KMS-11 (cell line): ENCODE measurements at regions not wholly inside any gene's neighbourhood (a gene's known extent, or its start where the extent isn't known, plus 50 kb on each side); places are given as distances from the start of the nearest gene placed in this dataset.

ENCODE experiments used
- H2AFZ ChIP-seq: fragments of 200-600 bp; sonication (generic); 2 replicates; pipeline ENCODE4 v1.6.1; 2016; ENCODE audit warnings: antibody characterized with exemption, mixed run types, low read depth
- H3K27ac ChIP-seq: fragments of 200-600 bp; sonication (generic); 2 replicates; pipeline ENCODE4 v1.6.1; 2016; ENCODE audit warnings: mild to moderate bottlenecking, mixed run types
- H3K27me3 ChIP-seq: fragments of 200-600 bp; sonication (generic); 2 replicates; pipeline ENCODE4 v1.6.1; 2017; ENCODE audit warnings: mild to moderate bottlenecking, low read depth, mixed run types, moderate library complexity; ENCODE audit not compliant: insufficient read depth
- H3K36me3 ChIP-seq: fragments of 200-600 bp; sonication (generic); 2 replicates; pipeline ENCODE4 v1.6.1; 2017; ENCODE audit warnings: mild to moderate bottlenecking, mixed run types; ENCODE audit not compliant: insufficient read depth
- H3K4me1 ChIP-seq: fragments of 200-600 bp; sonication (generic); 2 replicates; pipeline ENCODE4 v1.6.1; 2016; ENCODE audit warnings: mild to moderate bottlenecking, low read depth, mixed run types; ENCODE audit not compliant: poor library complexity, severe bottlenecking
- H3K4me2 ChIP-seq: fragments of 200-600 bp; sonication (generic); 2 replicates; pipeline ENCODE4 v1.7.0; 2016; ENCODE audit warnings: mild to moderate bottlenecking, mixed run types
- H3K4me3 ChIP-seq: fragments of 200-600 bp; sonication (generic); IDR thresholded peaks from 2 replicates; pipeline ENCODE4 v1.6.1; 2017; ENCODE audit warnings: low read depth, low read length, mixed read lengths; ENCODE audit not compliant: insufficient read depth
- H3K79me2 ChIP-seq: fragments of 200-600 bp; sonication (generic); 2 replicates; pipeline ENCODE4 v1.6.1; 2016; ENCODE audit warnings: low read depth, mixed run types; ENCODE audit not compliant: insufficient read depth
- H3K9ac ChIP-seq: fragments of 200-600 bp; sonication (generic); 2 replicates; pipeline ENCODE4 v1.6.1; 2016; ENCODE audit warnings: mild to moderate bottlenecking, mixed run types
- H4K20me1 ChIP-seq: fragments of 200-600 bp; sonication (generic); 2 replicates; pipeline ENCODE4 v1.6.1; 2016; ENCODE audit warnings: mild to moderate bottlenecking, mixed run types; ENCODE audit not compliant: insufficient read depth
- TF ChIP-seq, protein P1 (sequence below): fragments of 200-600 bp; sonication (generic); conservative IDR thresholded peaks from 2 replicates; pipeline ENCODE4 v1.6.1; 2017; ENCODE audit warnings: low read depth, mild to moderate bottlenecking, antibody characterized with exemption, low read length, moderate library complexity, mixed read lengths

DNA sequence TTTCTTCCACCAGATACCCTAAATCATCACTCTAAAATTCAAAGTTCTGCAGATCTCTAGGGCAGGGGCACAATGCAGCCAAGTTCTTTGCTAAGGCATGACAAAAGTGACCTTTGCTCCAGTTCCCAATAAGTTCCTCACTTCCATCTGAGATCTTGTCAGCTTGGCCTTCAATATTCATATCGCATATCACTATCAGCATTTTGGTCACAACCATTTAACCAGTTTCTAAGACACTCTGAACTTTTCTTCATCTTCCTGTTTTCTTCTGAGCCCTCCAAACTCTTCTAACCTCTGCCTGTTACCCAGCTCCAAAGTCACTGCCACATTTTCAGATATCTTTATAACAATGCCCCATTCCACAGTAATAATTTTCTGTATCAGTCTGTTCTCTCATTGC lies 452.6 kb upstream of the TRIB2 start:
- Histone ChIP-seq H3K9ac (no peak overlapping the region), H3K36me3 (no peaks in the 10 kb centered on the region), H3K79me2 (no peaks in the 10 kb centered on the region), H3K27ac (no peak overlapping the region), H3K4me3 (no peak overlapping the region), H4K20me1 (no peaks in the 10 kb centered on the region), H3K4me2 (no peak overlapping the region), H3K27me3 (no peaks in the 10 kb centered on the region), H2AFZ (no peak overlapping the region), H3K4me1 (peaks cover 29% of the 10 kb centered on the region)
- TF ChIP-seq, protein P1, sequence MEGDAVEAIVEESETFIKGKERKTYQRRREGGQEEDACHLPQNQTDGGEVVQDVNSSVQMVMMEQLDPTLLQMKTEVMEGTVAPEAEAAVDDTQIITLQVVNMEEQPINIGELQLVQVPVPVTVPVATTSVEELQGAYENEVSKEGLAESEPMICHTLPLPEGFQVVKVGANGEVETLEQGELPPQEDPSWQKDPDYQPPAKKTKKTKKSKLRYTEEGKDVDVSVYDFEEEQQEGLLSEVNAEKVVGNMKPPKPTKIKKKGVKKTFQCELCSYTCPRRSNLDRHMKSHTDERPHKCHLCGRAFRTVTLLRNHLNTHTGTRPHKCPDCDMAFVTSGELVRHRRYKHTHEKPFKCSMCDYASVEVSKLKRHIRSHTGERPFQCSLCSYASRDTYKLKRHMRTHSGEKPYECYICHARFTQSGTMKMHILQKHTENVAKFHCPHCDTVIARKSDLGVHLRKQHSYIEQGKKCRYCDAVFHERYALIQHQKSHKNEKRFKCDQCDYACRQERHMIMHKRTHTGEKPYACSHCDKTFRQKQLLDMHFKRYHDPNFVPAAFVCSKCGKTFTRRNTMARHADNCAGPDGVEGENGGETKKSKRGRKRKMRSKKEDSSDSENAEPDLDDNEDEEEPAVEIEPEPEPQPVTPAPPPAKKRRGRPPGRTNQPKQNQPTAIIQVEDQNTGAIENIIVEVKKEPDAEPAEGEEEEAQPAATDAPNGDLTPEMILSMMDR: no peak

DNA sequence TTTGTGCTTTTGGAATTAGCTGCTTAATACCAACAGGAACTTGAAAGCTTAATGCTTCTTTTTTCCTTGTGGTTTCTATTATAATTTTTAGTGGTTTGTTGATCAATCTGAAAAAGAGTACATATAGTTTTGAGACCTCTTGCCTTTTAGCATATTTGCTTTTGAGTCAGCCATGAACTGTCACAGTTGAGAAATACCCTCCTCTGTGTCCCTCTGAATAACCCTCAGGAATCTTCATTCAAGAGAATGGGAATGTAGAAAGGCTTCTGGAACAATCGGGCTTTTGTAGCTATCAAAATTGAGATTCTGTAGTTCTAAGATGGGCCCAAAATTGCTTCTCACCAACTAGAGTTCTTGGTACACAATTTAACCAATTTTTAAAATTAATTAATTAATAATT lies 451.1 kb upstream of the TRIB2 start:
- TF ChIP-seq, protein P1: no peak
- peaks cover 29% of the 10 kb centered on the region for H3K4me1 ChIP-seq

DNA sequence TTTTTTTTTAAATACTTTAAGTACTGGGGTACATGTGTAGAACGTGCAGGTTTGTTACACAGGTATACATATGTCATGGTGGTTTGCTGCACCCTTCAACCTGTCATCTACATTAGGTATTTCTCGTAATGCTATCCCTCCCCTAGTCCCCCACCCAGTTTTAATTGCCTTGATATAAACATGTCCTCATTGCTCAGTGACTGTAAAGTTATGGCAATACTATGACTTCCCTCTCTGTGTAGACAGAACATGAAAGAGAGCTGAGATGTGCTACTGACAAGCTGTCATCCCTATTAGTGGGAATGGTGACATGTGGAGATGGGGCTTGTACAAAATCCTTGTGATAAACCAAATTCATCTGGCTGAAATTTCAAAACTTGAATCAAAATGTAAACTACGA lies 449.7 kb upstream of the TRIB2 start:
- H3K9ac ChIP-seq: no peak overlapping the region
- H3K36me3 ChIP-seq: no peaks in the 10 kb centered on the region
- H3K4me2 ChIP-seq: no peak overlapping the region
- no peaks in the 10 kb centered on the region for H3K79me2 ChIP-seq
- H3K27me3 ChIP-seq: no peaks in the 10 kb centered on the region
- TF ChIP-seq, protein P1: no peak
- H3K4me3 ChIP-seq: no peak overlapping the region
- no peak overlapping the region for H3K27ac ChIP-seq
- H3K4me1 ChIP-seq: peaks cover 29% of the 10 kb centered on the region
- H2AFZ ChIP-seq: no peak overlapping the region
- no peaks in the 10 kb centered on the region for H4K20me1 ChIP-seq

More for the DNA sequence above, 451.1 kb upstream of the TRIB2 start:
- Histone ChIP-seq H3K4me2 (no peak overlapping the region), H3K4me3 (no peak overlapping the region), H3K9ac (no peak overlapping the region), H2AFZ (no peak overlapping the region), H3K27ac (no peak overlapping the region), H3K36me3 (no peaks in the 10 kb centered on the region), H4K20me1 (no peaks in the 10 kb centered on the region), H3K27me3 (no peaks in the 10 kb centered on the region), H3K79me2 (no peaks in the 10 kb centered on the region)

DNA sequence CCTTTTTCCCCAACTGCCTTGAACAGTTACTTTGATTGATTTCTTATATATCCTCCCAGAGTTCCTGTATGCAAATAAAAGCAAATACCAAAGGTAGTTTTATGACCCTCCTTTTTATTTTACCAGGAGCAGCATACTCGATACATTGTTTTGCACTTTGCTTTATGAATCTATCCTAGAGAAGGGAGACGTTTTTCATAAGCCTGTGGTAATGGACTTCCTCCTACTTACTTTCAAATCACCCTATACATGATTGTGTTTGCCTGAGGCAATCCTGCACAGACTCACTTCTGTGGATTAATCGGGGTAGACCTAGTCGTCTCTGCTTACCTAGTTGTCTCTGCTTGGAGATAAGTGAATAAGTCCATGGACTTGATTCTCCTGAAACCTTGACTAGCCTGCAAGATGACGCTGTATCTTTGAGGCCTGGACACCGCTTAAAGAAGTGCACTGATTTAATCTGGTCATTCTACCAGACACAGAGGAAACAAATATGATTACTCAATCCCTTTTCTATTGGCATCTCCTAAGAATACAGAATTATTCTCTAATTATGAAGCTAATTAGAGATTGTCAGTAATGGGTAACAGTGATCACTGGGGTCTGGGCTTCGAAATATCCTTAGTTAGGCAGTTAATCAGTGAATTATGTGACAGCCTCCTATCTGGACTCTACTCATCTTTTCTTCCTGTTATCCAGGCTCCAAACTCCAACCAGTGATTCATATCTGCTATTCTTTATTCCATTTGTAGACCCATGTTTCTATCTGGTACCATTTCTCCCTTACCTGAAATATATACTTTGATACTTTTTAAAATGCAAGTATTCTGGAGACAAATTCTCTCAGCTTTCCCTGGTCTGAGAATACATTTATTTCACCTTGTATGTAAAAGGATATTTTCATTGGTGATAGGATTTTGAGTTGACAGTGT lies 447.4 kb upstream of the TRIB2 start:
- Histone ChIP-seq H3K27ac (no peak overlapping the region), H3K4me3 (no peak overlapping the region), H3K4me1 (peaks cover 28% of the 10 kb centered on the region), H3K36me3 (no peaks in the 10 kb centered on the region), H2AFZ (no peak overlapping the region), H4K20me1 (no peaks in the 10 kb centered on the region), H3K9ac (no peak overlapping the region), H3K79me2 (no peaks in the 10 kb centered on the region), H3K27me3 (no peaks in the 10 kb centered on the region), H3K4me2 (no peak overlapping the region)
- TF ChIP-seq, protein P1: no peak
